GM12878 (cell line): ENCODE measurements at regions not wholly inside any gene's neighbourhood (a gene's known extent, or its start where the extent isn't known, plus 50 kb on each side); places are given as distances from the start of the nearest gene placed in this dataset.

Experiments used
- ATAC-seq: fragments of 200-7000 bp; cut with Tn5 transposase; 3 replicates; pipeline ENCODE4 v1.9.1; 2020; ENCODE audit warnings: mild to moderate bottlenecking, moderate library complexity
- BruUV-seq: library from RNA; stranded (reverse); fragments of 400-500 nt; replicated peaks from 2 replicates; lab custom pipeline; 2021; lab: Mats Ljungman, UMichigan
- CTCF ChIA-PET: fragments of 300-600 bp; sonication (Branson Sonifier 250); formaldehyde crosslinking; extraction: SDS; loops from one replicate; lab custom pipeline; 2021; ENCODE audit warnings: inconsistent platforms; lab: Yijun Ruan, JAX
- POLR2A ChIA-PET: fragments of 350-600 bp; formaldehyde crosslinking; extraction: SDS; loops from one replicate; lab custom pipeline; 2021; ENCODE audit warnings: inconsistent platforms; lab: Charles Lee
- RAD21 ChIA-PET: fragments of 300-600 bp; sonication (Branson Sonifier 250); formaldehyde crosslinking; loops from one replicate; lab custom pipeline; 2023; ENCODE audit warnings: antibody characterized with exemption; ENCODE audit not compliant: unreplicated experiment; lab: Charles Lee
- SMC1A ChIA-PET: fragments of 300-600 bp; sonication (Branson Sonifier 250); formaldehyde crosslinking; loops from one replicate; lab custom pipeline; 2023; ENCODE audit not compliant: unreplicated experiment, uncharacterized antibody; lab: Charles Lee
- DNase-seq: peaks from one replicate; pipeline ENCODE4 v3.0.0-alpha.2; 2011; ENCODE audit warnings: low read depth, low spot score
- FAIRE-seq: peaks from 3 replicates; lab custom pipeline; 2011; peaks lifted over from hg19 to GRCh38; lab: Jason Lieb, UNC
- H2AFZ ChIP-seq: 2 replicates; pipeline ENCODE4 v1.6.0; 2011; ENCODE audit warnings: low read depth, low read length, control low read depth; ENCODE audit not compliant: control insufficient read depth
- H3K27ac ChIP-seq: 2 replicates; pipeline ENCODE4 v1.5.1; 2011; ENCODE audit warnings: control low read depth; ENCODE audit not compliant: control insufficient read depth, insufficient read depth
- H3K27me3 ChIP-seq, 2 experiments: replicated peaks in 1 of 2; 2 replicates each; pipeline versions ENCODE4 v1.6.0 to v1.6.1; 2011; ENCODE audit warnings: low read length in 1 of 2; ENCODE audit not compliant: control insufficient read depth in 2 of 2, insufficient read depth in 2 of 2
- H3K36me3 ChIP-seq, 2 experiments: 2 replicates each; pipeline ENCODE4 v1.5.1; 2011; ENCODE audit warnings: low read length in 1 of 2; ENCODE audit not compliant: control insufficient read depth in 2 of 2, insufficient read depth in 2 of 2
- H3K4me1 ChIP-seq: 2 replicates; pipeline ENCODE4 v1.6.1; 2011; ENCODE audit warnings: mild to moderate bottlenecking, low read length, moderate library complexity, mixed read lengths; ENCODE audit not compliant: control insufficient read depth, insufficient read depth
- H3K4me2 ChIP-seq: 2 replicates; pipeline ENCODE4 v1.6.0; 2011; ENCODE audit warnings: control low read depth; ENCODE audit not compliant: control insufficient read depth, insufficient read depth
- H3K4me3 ChIP-seq: fragments of 200-600 bp; sonication (generic); 2 replicates; pipeline ENCODE4 v1.5.1; 2016
- H3K79me2 ChIP-seq: 2 replicates; pipeline ENCODE4 v1.6.0; 2011; ENCODE audit warnings: low read length; ENCODE audit not compliant: control insufficient read depth, insufficient read depth
- H3K9ac ChIP-seq: 2 replicates; pipeline ENCODE4 v1.8.0; 2011; ENCODE audit warnings: low read length, control low read depth, mixed read lengths; ENCODE audit not compliant: control insufficient read depth, insufficient read depth
- H3K9me3 ChIP-seq: replicated peaks from 3 replicates; pipeline ENCODE4 v1.5.1; 2011; ENCODE audit warnings: mild to moderate bottlenecking, low read length; ENCODE audit not compliant: control insufficient read depth, insufficient read depth
- H4K20me1 ChIP-seq: 2 replicates; pipeline ENCODE4 v1.6.0; 2011; ENCODE audit not compliant: control insufficient read depth, insufficient read depth
- ATF3 ChIP-seq: IDR thresholded peaks from 2 replicates; pipeline ENCODE4 v1.6.1; 2011; ENCODE audit warnings: low read depth, mild to moderate bottlenecking, low read length, moderate library complexity, borderline replicate concordance; ENCODE audit errors: extremely low read depth
- CREM ChIP-seq: IDR thresholded peaks from 2 replicates; pipeline ENCODE4 v1.6.1; 2014; ENCODE audit warnings: antibody characterized with exemption, low read depth
- ELK1 ChIP-seq: IDR thresholded peaks from 2 replicates; pipeline ENCODE4 v1.6.1; 2012; ENCODE audit warnings: low read depth, low read length, improper control_type of control experiment
- EZH2 ChIP-seq: IDR thresholded peaks from 2 replicates; pipeline ENCODE4 v1.6.1; 2012; ENCODE audit warnings: low read depth, mild to moderate bottlenecking, control low read depth, inconsistent platforms, low read length, borderline replicate concordance; ENCODE audit not compliant: control insufficient read depth
- FOXK2 ChIP-seq: fragments of 450-650 bp; IDR thresholded peaks from 2 replicates; pipeline ENCODE4 v1.6.1; 2017; ENCODE audit warnings: mild to moderate bottlenecking, moderate library complexity
- JUNB ChIP-seq: IDR thresholded peaks from 2 replicates; pipeline ENCODE4 v1.6.1; 2016; ENCODE audit warnings: antibody characterized with exemption, mild to moderate bottlenecking
- KAT2A ChIP-seq: conservative IDR thresholded peaks from 2 replicates; pipeline ENCODE4 v1.6.1; 2011; ENCODE audit warnings: low read depth, low read length; ENCODE audit not compliant: control insufficient read depth
- MTA3 ChIP-seq: IDR thresholded peaks from 2 replicates; pipeline ENCODE4 v1.6.1; 2012; ENCODE audit warnings: low read length, inconsistent platforms, borderline replicate concordance
- NR2C1 ChIP-seq: fragments of 450-650 bp; IDR thresholded peaks from 2 replicates; pipeline ENCODE4 v1.6.1; 2017; ENCODE audit warnings: antibody characterized with exemption, mild to moderate bottlenecking, moderate library complexity
- PML ChIP-seq: IDR thresholded peaks from 2 replicates; pipeline ENCODE4 v1.6.1; 2012; ENCODE audit warnings: low read length, inconsistent platforms
- RUNX3 ChIP-seq: IDR thresholded peaks from 2 replicates; pipeline ENCODE4 v1.6.1; 2012; ENCODE audit warnings: low read length, inconsistent platforms
- SP1 ChIP-seq: IDR thresholded peaks from one replicate; pipeline ENCODE4 v1.6.1; 2011; ENCODE audit warnings: low read depth, low read length
- STAT3 ChIP-seq: IDR thresholded peaks from 2 replicates; pipeline ENCODE4 v1.6.1; 2011; ENCODE audit warnings: low read depth, low read length, improper control_type of control experiment
- YBX1 ChIP-seq: fragments of 450-650 bp; IDR thresholded peaks from 2 replicates; pipeline ENCODE4 v1.6.1; 2016; ENCODE audit warnings: antibody characterized with exemption
- in situ Hi-C: fragments of 300-500 bp; cut with MboI; formaldehyde crosslinking; loops from 9 replicates; pipeline ENCODE4 v1.14.3; 2018; ENCODE audit warnings: mixed read lengths
- intact Hi-C: fragments of 100-400 bp; cut with micrococcal nuclease; formaldehyde crosslinking; loops from one replicate; pipeline ENCODE4 v1.14.2; 2022; ENCODE audit not compliant: unreplicated experiment
- TF ChIP-seq, protein P1 (sequence below): fragments of 450-650 bp; formaldehyde crosslinking; IDR thresholded peaks from 2 replicates; pipeline ENCODE4 v1.4.0; 2020; ENCODE audit warnings: mild to moderate bottlenecking, moderate library complexity

DNA sequence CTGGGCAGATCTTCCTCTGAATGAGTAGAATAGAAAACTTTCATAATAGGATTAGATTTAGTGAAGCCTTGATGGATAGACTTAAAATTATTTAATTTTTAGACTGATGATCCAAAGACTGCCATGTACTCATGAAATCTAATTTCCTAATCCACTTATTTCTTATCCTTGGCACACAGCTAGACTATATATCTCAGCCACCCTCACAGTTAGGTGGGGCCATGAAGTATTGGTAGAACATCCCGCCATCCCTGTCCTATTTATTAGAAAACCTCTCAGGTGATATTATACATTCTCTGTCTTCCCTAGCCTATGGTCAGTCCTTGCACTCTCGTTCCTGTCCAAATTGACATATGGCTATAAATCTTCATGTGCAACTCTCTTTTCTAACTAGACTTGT lies 110.9 kb downstream of the FAM170A start (continued):
- TF ChIP-seq, protein P1, sequence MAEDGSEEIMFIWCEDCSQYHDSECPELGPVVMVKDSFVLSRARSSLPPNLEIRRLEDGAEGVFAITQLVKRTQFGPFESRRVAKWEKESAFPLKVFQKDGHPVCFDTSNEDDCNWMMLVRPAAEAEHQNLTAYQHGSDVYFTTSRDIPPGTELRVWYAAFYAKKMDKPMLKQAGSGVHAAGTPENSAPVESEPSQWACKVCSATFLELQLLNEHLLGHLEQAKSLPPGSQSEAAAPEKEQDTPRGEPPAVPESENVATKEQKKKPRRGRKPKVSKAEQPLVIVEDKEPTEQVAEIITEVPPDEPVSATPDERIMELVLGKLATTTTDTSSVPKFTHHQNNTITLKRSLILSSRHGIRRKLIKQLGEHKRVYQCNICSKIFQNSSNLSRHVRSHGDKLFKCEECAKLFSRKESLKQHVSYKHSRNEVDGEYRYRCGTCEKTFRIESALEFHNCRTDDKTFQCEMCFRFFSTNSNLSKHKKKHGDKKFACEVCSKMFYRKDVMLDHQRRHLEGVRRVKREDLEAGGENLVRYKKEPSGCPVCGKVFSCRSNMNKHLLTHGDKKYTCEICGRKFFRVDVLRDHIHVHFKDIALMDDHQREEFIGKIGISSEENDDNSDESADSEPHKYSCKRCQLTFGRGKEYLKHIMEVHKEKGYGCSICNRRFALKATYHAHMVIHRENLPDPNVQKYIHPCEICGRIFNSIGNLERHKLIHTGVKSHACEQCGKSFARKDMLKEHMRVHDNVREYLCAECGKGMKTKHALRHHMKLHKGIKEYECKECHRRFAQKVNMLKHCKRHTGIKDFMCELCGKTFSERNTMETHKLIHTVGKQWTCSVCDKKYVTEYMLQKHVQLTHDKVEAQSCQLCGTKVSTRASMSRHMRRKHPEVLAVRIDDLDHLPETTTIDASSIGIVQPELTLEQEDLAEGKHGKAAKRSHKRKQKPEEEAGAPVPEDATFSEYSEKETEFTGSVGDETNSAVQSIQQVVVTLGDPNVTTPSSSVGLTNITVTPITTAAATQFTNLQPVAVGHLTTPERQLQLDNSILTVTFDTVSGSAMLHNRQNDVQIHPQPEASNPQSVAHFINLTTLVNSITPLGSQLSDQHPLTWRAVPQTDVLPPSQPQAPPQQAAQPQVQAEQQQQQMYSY: no peak

- CTCF ChIA-PET: interaction anchor here (1.1 to 2.2 kb wide), 4 partner anchors 8 to 307 kb away, joined by 3 to 5 read pairs (median 3); no protein-coding TSS in a partner anchor
- no peaks in the 10 kb centered on the region for H4K20me1 ChIP-seq
- TF ChIP-seq ELK1 (no peak), FOXK2 (no peak), ATF3 (no peak), PML (no peak), RUNX3 (no peak), JUNB (no peak), EZH2 (no peak), MTA3 (no peak), YBX1 (no peak), STAT3 (no peak), CREM (no peak), NR2C1 (no peak), KAT2A (no peak), SP1 (no peak)
- TF ChIP-seq, protein P1: no peak
These were observed 112.3 kb downstream of the FAM170A start for GRCh38 chr5:119741691-119742090.

More at GRCh38 chr5:119741691-119742090, 112.3 kb downstream of the FAM170A start:
- BruUV-seq: no TSS peak
- Histone ChIP-seq H3K4me3 (no peak overlapping the region), H3K4me2 (no peak overlapping the region), H3K79me2 (no peaks in the 10 kb centered on the region), H3K27ac (no peak overlapping the region), H3K9me3 (no peaks in the 10 kb centered on the region), H2AFZ (no peak overlapping the region), H3K27me3 (no peaks in the 10 kb centered on the region; a peak in 1 of 4 replicates), H3K9ac (no peak overlapping the region), H3K4me1 (no peaks in the 10 kb centered on the region), H3K36me3 (no peaks in the 10 kb centered on the region)
- SMC1A ChIA-PET: interaction anchor here (0.9 to 1.5 kb wide), 3 partner anchors 9 to 271 kb away, joined by 3 to 4 read pairs (median 3); no protein-coding TSS in a partner anchor
- intact Hi-C loops: loop anchor here (5.0 to 10.0 kb wide), 2 partner anchors 329 to 477 kb away; no protein-coding TSS in a partner anchor
- POLR2A ChIA-PET: interaction anchor here (0.6 kb wide), 1 partner anchor 833 kb away, joined by 3 read pairs; no protein-coding TSS in a partner anchor
- ATAC-seq: no peak
- in situ Hi-C loops: loop anchor here (10.0 kb wide), 1 partner anchor 757 kb away; the partner anchor contains the start of gene DTWD2
- DNase-seq: no peak
- RAD21 ChIA-PET: interaction anchor here (2.1 kb wide), 1 partner anchor 270 kb away, joined by 10 read pairs; no protein-coding TSS in a partner anchor
- FAIRE-seq: no peak
